Endothelial cell of umbilical vein (primary cell): ENCODE measurements at regions not wholly inside any gene's neighbourhood (a gene's known extent, or its start where the extent isn't known, plus 50 kb on each side); places are given as distances from the start of the nearest gene placed in this dataset.

ENCODE experiments used
- BruUV-seq: library from RNA; stranded (reverse); fragments of 400-500 nt; replicated peaks from 2 replicates; lab custom pipeline; 2021; lab: Mats Ljungman, UMichigan
- CTCF ChIA-PET: fragments of 300-600, 350-600 bp; sonication (Branson Sonifier 250); formaldehyde crosslinking; loops from one replicate; lab custom pipeline; 2021; ENCODE audit warnings: antibody characterized with exemption, inconsistent platforms; lab: Charles Lee
- POLR2A ChIA-PET: fragments of 300-600, 350-600 bp; sonication (Branson Sonifier 250); formaldehyde crosslinking; loops from one replicate; lab custom pipeline; 2021; ENCODE audit warnings: antibody characterized with exemption, inconsistent platforms; lab: Charles Lee
- DNase-seq: peaks from one replicate; pipeline ENCODE4 v3.0.0-alpha.2; 2011; ENCODE audit warnings: low read depth, low spot score
- FAIRE-seq: peaks from 2 replicates; lab custom pipeline; 2011; peaks lifted over from hg19 to GRCh38; lab: Jason Lieb, UNC
- H2AFZ ChIP-seq: 2 replicates; pipeline ENCODE4 v1.6.0; 2012; ENCODE audit warnings: low read depth, low read length, control low read depth, inconsistent platforms
- H3K27ac ChIP-seq: 2 replicates; pipeline ENCODE4 v1.5.1; 2011; ENCODE audit warnings: low read depth, mild to moderate bottlenecking, control low read depth, low read length, moderate library complexity; ENCODE audit not compliant: insufficient read depth
- H3K27me3 ChIP-seq, 2 experiments: 2 replicates each; pipeline versions ENCODE4 v1.6.0 to v1.6.1; 2011; ENCODE audit warnings: low read length in 2 of 2, mixed read lengths in 1 of 2; ENCODE audit not compliant: control insufficient read depth in 2 of 2, insufficient read depth in 2 of 2
- H3K36me3 ChIP-seq, 2 experiments: 2 replicates in 1 of 2; 3 replicates in 1 of 2; pipeline ENCODE4 v1.5.1; 2011; ENCODE audit warnings: low read length in 2 of 2, mild to moderate bottlenecking in 1 of 2, moderate library complexity in 1 of 2; ENCODE audit not compliant: control insufficient read depth in 2 of 2, insufficient read depth in 2 of 2; ENCODE audit errors: extremely low read depth in 1 of 2
- H3K4me1 ChIP-seq: 3 replicates; pipeline ENCODE4 v1.5.1; 2011; ENCODE audit warnings: mild to moderate bottlenecking, low read length; ENCODE audit not compliant: control insufficient read depth, insufficient read depth; ENCODE audit errors: extremely low read depth
- H3K4me2 ChIP-seq: 2 replicates; pipeline ENCODE4 v1.6.1; 2011; ENCODE audit warnings: low read length, control low read depth, mixed read lengths; ENCODE audit not compliant: insufficient read depth
- H3K4me3 ChIP-seq, 3 experiments: fragments of 200-600 bp in 1 of 3; sonication (generic), shearing (Covaris generic) in 1 of 3; replicated peaks in 1 of 3; 2 replicates each; pipeline ENCODE4 v1.5.1; 2011 to 2016; ENCODE audit warnings: control low read depth in 3 of 3, low read length in 3 of 3, mild to moderate bottlenecking in 2 of 3, inconsistent platforms in 1 of 3, low read depth in 1 of 3, moderate library complexity in 1 of 3; ENCODE audit not compliant: insufficient read depth in 1 of 3
- H3K79me2 ChIP-seq: 2 replicates; pipeline ENCODE4 v1.6.0; 2012; ENCODE audit warnings: low read length, inconsistent platforms; ENCODE audit not compliant: control insufficient read depth, insufficient read depth
- H3K9ac ChIP-seq: replicated peaks from 2 replicates; pipeline ENCODE3; 2011; ENCODE audit warnings: low read length, control low read depth; ENCODE audit not compliant: insufficient read depth; ENCODE audit errors: extremely low read depth
- H3K9me1 ChIP-seq: replicated peaks from 3 replicates; pipeline ENCODE4 v1.6.0; 2011; ENCODE audit warnings: mild to moderate bottlenecking, low read length; ENCODE audit not compliant: control insufficient read depth, insufficient read depth; ENCODE audit errors: extremely low read depth
- H3K9me3 ChIP-seq: replicated peaks from 2 replicates; pipeline ENCODE4 v1.5.1; 2012; ENCODE audit warnings: low read length, inconsistent platforms; ENCODE audit not compliant: control insufficient read depth, insufficient read depth
- H4K20me1 ChIP-seq: replicated peaks from 2 replicates; pipeline ENCODE3; 2011; ENCODE audit warnings: mild to moderate bottlenecking, low read length; ENCODE audit not compliant: control insufficient read depth, insufficient read depth; ENCODE audit errors: extremely low read depth
- CTCF ChIP-seq, 2 donors: IDR thresholded peaks; 1 replicate in 1 of 2; 2 replicates in 1 of 2; pipeline ENCODE4 v1.5.1; 2011; ENCODE audit warnings: low read length in 2 of 2, mild to moderate bottlenecking in 2 of 2, moderate library complexity in 2 of 2, control low read depth in 1 of 2, inconsistent platforms in 1 of 2, low read depth in 1 of 2; ENCODE audit not compliant: insufficient read depth in 1 of 2; ENCODE audit errors: extremely low read depth in 1 of 2
- GATA2 ChIP-seq: IDR thresholded peaks from 2 replicates; pipeline ENCODE4 v1.7.0; 2011; ENCODE audit warnings: low read depth, mild to moderate bottlenecking, moderate library complexity, mixed read lengths, low read length; ENCODE audit not compliant: insufficient read length, insufficient read depth
- MAX ChIP-seq: IDR thresholded peaks from 2 replicates; pipeline ENCODE4 v1.6.1; 2011; ENCODE audit not compliant: insufficient read depth, insufficient read length
- MYC ChIP-seq: IDR thresholded peaks from one replicate; pipeline ENCODE4 v1.6.1; 2011; ENCODE audit warnings: mild to moderate bottlenecking, low read depth, low read length
- POLR2A ChIP-seq: IDR thresholded peaks from 2 replicates; pipeline ENCODE4 v1.6.1; 2012; ENCODE audit warnings: low read depth, mild to moderate bottlenecking, control low read depth, low read length
- POLR2AphosphoS5 ChIP-seq: IDR thresholded peaks from 2 replicates; pipeline ENCODE4 v1.6.1; 2012; ENCODE audit warnings: low read depth, mild to moderate bottlenecking, control low read depth, low read length, moderate library complexity; ENCODE audit not compliant: insufficient read depth
- dilution Hi-C: fragments of 300-500 bp; cut with MboI; formaldehyde crosslinking; loops from one replicate; pipeline ENCODE4 v1.15.0; 2019; ENCODE audit warnings: low sequenced_read_pairs; ENCODE audit not compliant: extremely low pct_ligation_motif_present
- intact Hi-C: fragments of 100-400 bp; cut with micrococcal nuclease; formaldehyde crosslinking; loops from one replicate; pipeline ENCODE4 v1.10.0; 2022

GRCh38 chr5:99063737-99064136 lies 134.9 kb upstream of the CHD1 start:
- H2AFZ ChIP-seq: no peak overlapping the region
- no peak overlapping the region for H3K4me2 ChIP-seq
- FAIRE-seq (no peak), DNase-seq (no peak)
- ChIA-PET CTCF (interaction anchor here (1.4 to 1.5 kb wide), 2 partner anchors 18 to 159 kb away, joined by 3 to 5 read pairs; no protein-coding TSS in a partner anchor), POLR2A (no interaction called here)
- no peaks in the 10 kb centered on the region for H3K9me1 ChIP-seq
- no peak overlapping the region for H3K9ac ChIP-seq
- no peaks in the 10 kb centered on the region for H3K27me3 ChIP-seq
- H3K79me2 ChIP-seq: no peaks in the 10 kb centered on the region
- no peak overlapping the region for H3K4me3 ChIP-seq
- no peaks in the 10 kb centered on the region for H4K20me1 ChIP-seq
- H3K27ac ChIP-seq: no peak overlapping the region
- H3K36me3 ChIP-seq: no peaks in the 10 kb centered on the region
- TF ChIP-seq CTCF (IDR thresholded peaks at IDR 0.05; ENCODE audit: extremely low read depth in 1 of 2, insufficient read depth in 1 of 2, low read depth in 1 of 2, low read length in 2 of 2) (no peak), POLR2AphosphoS5 (no peak), POLR2A (no peak), MYC (no peak), MAX (no peak), GATA2 (no peak)
- H3K9me3 ChIP-seq: no peaks in the 10 kb centered on the region
- dilution Hi-C loops (no loop called here), intact Hi-C loops (loop anchor here (5.0 kb wide), 2 partner anchors 266 to 291 kb away; partner anchors contain the start of gene RGMB)
- peaks cover 3% of the 10 kb centered on the region for H3K4me1 ChIP-seq
- no TSS peak for BruUV-seq
